ENCODE measurements at regions not wholly inside any gene's neighbourhood (a gene's known extent, or its start where the extent isn't known, plus 50 kb on each side); places are given as distances from the start of the nearest gene placed in this dataset.

- intact Hi-C loops (cut with DNase I) = no loop called here
- Histone ChIP-seq H3K27ac (no peak overlapping the region), H3K4me3 (no peak overlapping the region), H3K27me3 (replicated peaks; ENCODE audit: insufficient read depth) (no peaks in the 10 kb centered on the region), H3K4me1 (replicated peaks) (no peaks in the 10 kb centered on the region), H3K9me3 (no peaks in the 10 kb centered on the region), H3K36me3 (no peaks in the 10 kb centered on the region)
- TF ChIP-seq POLR2A (IDR thresholded peaks at IDR 0.05) (no peak), CTCF (IDR thresholded peaks at IDR 0.05) (no peak), POLR2AphosphoS5 (IDR thresholded peaks at IDR 0.05) (no peak)
- DNase-seq (ENCODE audit: low spot score) = no peak
- 83% methylated on average over 19 of the region's 19 CpGs for WGBS
Measured at GRCh38 chr10:45180946-45181875, 134.2 kb downstream of the OR13A1 start.

- H3K9me3 ChIP-seq = no peaks in the 10 kb centered on the region
- no peaks in the 10 kb centered on the region for H3K27me3 ChIP-seq (replicated peaks; ENCODE audit: insufficient read depth)
- H3K4me1 ChIP-seq (replicated peaks) = no peaks in the 10 kb centered on the region
- intact Hi-C loops (cut with DNase I) = no loop called here
- 86% methylated on average over 4 of the region's 4 CpGs for WGBS
- DNase-seq (ENCODE audit: low spot score) = no peak
- TF ChIP-seq POLR2A (IDR thresholded peaks at IDR 0.05) (no peak), CTCF (IDR thresholded peaks at IDR 0.05) (no peak), POLR2AphosphoS5 (IDR thresholded peaks at IDR 0.05) (no peak)
- H3K27ac ChIP-seq = no peak overlapping the region
- H3K4me3 ChIP-seq = no peak overlapping the region
- H3K36me3 ChIP-seq = no peaks in the 10 kb centered on the region
Measured at GRCh38 chr10:45183174-45183573, 132.2 kb downstream of the OR13A1 start.

- DNase-seq (ENCODE audit: low spot score) = no peak
- Histone ChIP-seq H3K4me1 (replicated peaks) (no peaks in the 10 kb centered on the region), H3K9me3 (no peaks in the 10 kb centered on the region), H3K27ac (no peak overlapping the region), H3K4me3 (no peak overlapping the region), H3K36me3 (no peaks in the 10 kb centered on the region), H3K27me3 (replicated peaks; ENCODE audit: insufficient read depth) (peaks cover 2% of the 10 kb centered on the region)
- no peak for TF ChIP-seq CTCF (IDR thresholded peaks at IDR 0.05)
- no peak for TF ChIP-seq POLR2AphosphoS5 (IDR thresholded peaks at IDR 0.05)
- no peak for TF ChIP-seq POLR2A (IDR thresholded peaks at IDR 0.05)
- intact Hi-C loops (cut with DNase I) = no loop called here
- 85% methylated on average over 28 of the region's 28 CpGs for WGBS
Measured at GRCh38 chr10:45197816-45198485, 117.5 kb downstream of the OR13A1 start.

- no peak overlapping the region for H3K27ac ChIP-seq
- no peaks in the 10 kb centered on the region for H3K4me1 ChIP-seq (replicated peaks)
- WGBS = 37% methylated on average over 24 of the region's 50 CpGs
- no peaks in the 10 kb centered on the region for H3K9me3 ChIP-seq
- no peak for TF ChIP-seq POLR2A (IDR thresholded peaks at IDR 0.05)
- TF ChIP-seq CTCF (IDR thresholded peaks at IDR 0.05) = no peak
- TF ChIP-seq POLR2AphosphoS5 (IDR thresholded peaks at IDR 0.05) = no peak
- H3K36me3 ChIP-seq = no peaks in the 10 kb centered on the region
- H3K4me3 ChIP-seq = no peak overlapping the region
- H3K27me3 ChIP-seq (replicated peaks; ENCODE audit: insufficient read depth) = peaks cover 2% of the 10 kb centered on the region
- DNase-seq (ENCODE audit: low spot score) = no peak
- intact Hi-C loops (cut with DNase I) = no loop called here
Measured at GRCh38 chr10:45198486-45199204, 116.8 kb downstream of the OR13A1 start.
